ENCODE measurements at regions not wholly inside any gene's neighbourhood (a gene's known extent, or its start where the extent isn't known, plus 50 kb on each side); places are given as distances from the start of the nearest gene placed in this dataset.

DNA sequence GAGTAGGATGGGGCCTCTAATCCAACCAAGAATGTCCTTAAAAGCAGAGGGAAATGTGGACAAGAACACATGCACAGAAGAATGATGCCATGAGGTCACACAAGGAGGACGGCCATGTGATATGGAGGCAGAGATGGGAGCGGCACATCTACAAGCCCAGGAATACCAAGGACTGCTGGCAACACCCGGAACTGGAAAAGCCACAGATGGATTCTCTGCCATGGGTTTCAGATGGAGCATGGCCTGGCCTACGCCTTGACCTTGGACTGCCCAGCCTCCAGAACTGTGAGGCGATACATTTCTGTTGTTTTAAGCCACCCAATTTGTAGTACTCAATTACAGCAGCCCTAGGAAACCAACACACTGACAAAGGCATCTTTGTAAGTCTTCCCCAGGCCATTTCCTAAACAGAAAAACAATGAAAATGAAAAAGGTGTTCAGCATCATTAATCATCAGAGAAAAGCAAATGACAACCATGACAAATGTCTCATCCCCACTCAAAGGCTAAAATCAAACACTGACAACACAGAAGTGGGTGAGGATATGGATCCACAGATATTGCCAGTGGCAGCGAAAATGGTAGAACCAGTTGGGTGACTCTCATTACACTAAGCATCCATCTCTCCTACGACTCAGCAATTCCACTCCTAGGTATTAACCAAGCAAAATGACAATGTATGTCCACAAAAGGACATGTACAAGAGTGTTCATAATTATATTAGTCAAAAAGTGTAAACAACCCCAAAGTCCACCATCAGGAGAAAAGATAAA lies 76.9 kb upstream of the CNEP1R1 start:
- TF ChIP-seq, protein P1, sequence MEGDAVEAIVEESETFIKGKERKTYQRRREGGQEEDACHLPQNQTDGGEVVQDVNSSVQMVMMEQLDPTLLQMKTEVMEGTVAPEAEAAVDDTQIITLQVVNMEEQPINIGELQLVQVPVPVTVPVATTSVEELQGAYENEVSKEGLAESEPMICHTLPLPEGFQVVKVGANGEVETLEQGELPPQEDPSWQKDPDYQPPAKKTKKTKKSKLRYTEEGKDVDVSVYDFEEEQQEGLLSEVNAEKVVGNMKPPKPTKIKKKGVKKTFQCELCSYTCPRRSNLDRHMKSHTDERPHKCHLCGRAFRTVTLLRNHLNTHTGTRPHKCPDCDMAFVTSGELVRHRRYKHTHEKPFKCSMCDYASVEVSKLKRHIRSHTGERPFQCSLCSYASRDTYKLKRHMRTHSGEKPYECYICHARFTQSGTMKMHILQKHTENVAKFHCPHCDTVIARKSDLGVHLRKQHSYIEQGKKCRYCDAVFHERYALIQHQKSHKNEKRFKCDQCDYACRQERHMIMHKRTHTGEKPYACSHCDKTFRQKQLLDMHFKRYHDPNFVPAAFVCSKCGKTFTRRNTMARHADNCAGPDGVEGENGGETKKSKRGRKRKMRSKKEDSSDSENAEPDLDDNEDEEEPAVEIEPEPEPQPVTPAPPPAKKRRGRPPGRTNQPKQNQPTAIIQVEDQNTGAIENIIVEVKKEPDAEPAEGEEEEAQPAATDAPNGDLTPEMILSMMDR (conservative IDR thresholded peaks at IDR 0.05; ENCODE audit: low read depth in 2 of 2): no peak
- TF ChIP-seq POLR2AphosphoS5 (IDR thresholded peaks at IDR 0.05; ENCODE audit: low read depth): no peak

Data from GM23338 (cell line).